ENCODE measurements at regions not wholly inside any gene's neighbourhood (a gene's known extent, or its start where the extent isn't known, plus 50 kb on each side); places are given as distances from the start of the nearest gene placed in this dataset.

DNA sequence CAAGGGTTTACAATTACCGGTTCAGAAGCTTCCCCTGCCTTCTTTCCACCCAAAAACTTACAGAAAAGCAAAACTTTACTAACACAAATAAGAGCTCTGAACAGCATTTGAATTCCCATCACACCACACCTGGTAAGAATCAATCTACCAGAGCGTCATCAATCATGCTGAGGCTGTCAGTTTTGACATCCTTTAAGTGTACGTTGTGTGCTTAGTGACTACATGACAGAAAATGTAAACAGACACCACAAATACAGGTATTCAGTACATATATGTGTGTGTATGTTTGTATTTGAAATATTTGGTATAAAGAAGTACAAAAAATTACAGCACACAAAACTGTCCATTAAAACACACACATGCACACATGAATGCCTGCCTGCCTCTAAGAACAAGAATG is 523.5 kb downstream of the TMEM182 start:
- intact Hi-C loops (cut with DNase I; ENCODE audit: low total_unique reads), result no loop called here
- DNase-seq, result no peak
- no peaks in the 10 kb centered on the region for H3K27me3 ChIP-seq
- no peak overlapping the region for H3K27ac ChIP-seq
- no peaks in the 10 kb centered on the region for H3K4me1 ChIP-seq
- no peak overlapping the region for H3K4me3 ChIP-seq
- no peaks in the 10 kb centered on the region for H3K36me3 ChIP-seq
- H3K9me3 ChIP-seq, result no peaks in the 10 kb centered on the region
- TF ChIP-seq POLR2A (IDR thresholded peaks at IDR 0.05), result no peak

DNA sequence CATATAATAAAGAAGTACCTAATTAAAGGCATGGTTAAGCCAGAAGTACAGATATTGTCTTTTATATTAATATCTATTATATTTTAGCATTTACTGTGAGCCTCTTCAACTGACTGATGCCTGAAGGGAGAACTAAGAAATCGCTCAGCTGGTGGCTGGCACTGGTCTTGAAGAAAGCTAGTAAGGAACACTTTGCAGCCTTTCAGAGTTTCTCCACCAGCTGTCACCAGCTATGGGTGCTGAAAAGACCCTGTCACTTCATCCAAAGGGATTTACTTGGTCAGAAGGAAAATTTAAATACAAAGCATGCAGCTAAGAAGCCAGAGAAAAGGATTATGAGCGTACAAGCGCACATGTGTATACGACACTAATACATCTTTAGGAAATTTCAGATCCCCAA is 525.9 kb downstream of the TMEM182 start:
- intact Hi-C loops (cut with DNase I; ENCODE audit: low total_unique reads), result no loop called here
- no peak overlapping the region for H3K4me3 ChIP-seq

DNA sequence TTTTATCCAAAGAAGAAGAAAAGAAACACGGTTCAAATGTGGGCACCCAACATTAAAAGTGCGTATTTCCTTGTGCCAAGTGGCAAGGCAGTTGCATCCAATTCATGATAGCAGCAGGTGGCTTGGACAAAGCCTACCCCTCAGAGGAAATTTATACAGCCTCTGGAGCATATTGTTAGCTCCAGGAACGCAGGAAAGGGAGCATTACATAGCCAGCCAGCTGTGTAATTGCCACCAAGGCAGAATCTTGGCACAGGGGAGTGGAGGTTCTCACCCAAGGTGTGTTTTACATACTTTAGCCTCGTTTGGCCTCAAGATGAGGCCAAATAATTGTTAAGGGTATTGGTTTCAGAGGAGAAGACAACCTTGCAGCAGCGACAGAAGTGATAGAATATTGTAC is 526.9 kb downstream of the TMEM182 start:
- no peak for TF ChIP-seq POLR2A (IDR thresholded peaks at IDR 0.05)
- TF ChIP-seq, protein P1, sequence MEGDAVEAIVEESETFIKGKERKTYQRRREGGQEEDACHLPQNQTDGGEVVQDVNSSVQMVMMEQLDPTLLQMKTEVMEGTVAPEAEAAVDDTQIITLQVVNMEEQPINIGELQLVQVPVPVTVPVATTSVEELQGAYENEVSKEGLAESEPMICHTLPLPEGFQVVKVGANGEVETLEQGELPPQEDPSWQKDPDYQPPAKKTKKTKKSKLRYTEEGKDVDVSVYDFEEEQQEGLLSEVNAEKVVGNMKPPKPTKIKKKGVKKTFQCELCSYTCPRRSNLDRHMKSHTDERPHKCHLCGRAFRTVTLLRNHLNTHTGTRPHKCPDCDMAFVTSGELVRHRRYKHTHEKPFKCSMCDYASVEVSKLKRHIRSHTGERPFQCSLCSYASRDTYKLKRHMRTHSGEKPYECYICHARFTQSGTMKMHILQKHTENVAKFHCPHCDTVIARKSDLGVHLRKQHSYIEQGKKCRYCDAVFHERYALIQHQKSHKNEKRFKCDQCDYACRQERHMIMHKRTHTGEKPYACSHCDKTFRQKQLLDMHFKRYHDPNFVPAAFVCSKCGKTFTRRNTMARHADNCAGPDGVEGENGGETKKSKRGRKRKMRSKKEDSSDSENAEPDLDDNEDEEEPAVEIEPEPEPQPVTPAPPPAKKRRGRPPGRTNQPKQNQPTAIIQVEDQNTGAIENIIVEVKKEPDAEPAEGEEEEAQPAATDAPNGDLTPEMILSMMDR (IDR thresholded peaks at IDR 0.05), result no peak
- Histone ChIP-seq H3K27ac (no peak overlapping the region), H3K4me3 (no peak overlapping the region), H3K27me3 (no peaks in the 10 kb centered on the region), H3K36me3 (no peaks in the 10 kb centered on the region), H3K4me1 (no peaks in the 10 kb centered on the region), H3K9me3 (no peaks in the 10 kb centered on the region)
- intact Hi-C loops (cut with DNase I; ENCODE audit: low total_unique reads), result no loop called here
- no peak for DNase-seq

More for the DNA sequence above, 525.9 kb downstream of the TMEM182 start:
- no peak for DNase-seq
- no peak overlapping the region for H3K27ac ChIP-seq
- H3K4me1 ChIP-seq, result no peaks in the 10 kb centered on the region
- TF ChIP-seq, protein P1 (IDR thresholded peaks at IDR 0.05), result no peak
- no peak for TF ChIP-seq POLR2A (IDR thresholded peaks at IDR 0.05)
- H3K27me3 ChIP-seq, result no peaks in the 10 kb centered on the region
- no peaks in the 10 kb centered on the region for H3K9me3 ChIP-seq
- H3K36me3 ChIP-seq, result no peaks in the 10 kb centered on the region

DNA sequence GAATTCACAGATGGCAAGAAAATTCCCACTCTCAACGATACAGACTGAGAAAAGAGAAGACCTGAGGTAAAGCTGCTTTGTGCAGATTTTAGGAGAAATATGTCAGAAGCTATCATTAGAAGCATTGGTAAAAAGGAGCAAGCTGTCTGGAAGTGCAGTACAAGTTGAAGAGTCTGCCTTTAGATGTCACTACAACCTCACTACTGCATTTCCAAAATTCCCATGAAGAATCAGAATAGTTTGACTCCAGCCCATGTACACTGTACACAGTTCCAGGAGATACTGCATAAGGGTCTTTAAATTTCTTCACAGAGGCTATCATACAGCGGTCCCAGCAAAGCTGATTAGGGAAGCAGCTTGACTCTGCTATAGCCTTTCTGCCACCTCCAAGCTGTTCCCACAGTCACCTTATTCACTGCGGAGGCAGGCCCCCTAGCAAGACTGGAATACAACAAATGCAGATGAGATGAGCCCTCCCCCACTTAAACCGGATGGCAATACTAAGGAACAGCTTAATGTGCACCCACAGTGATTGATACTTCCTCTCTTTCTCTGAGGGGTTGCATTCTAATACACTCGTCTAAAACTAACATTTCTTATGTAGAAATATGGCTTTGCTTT is 527.4 kb downstream of the TMEM182 start:
- no peak for DNase-seq
- Histone ChIP-seq H3K27me3 (no peaks in the 10 kb centered on the region), H3K4me3 (no peak overlapping the region), H3K4me1 (no peaks in the 10 kb centered on the region), H3K27ac (no peak overlapping the region), H3K9me3 (no peaks in the 10 kb centered on the region), H3K36me3 (no peaks in the 10 kb centered on the region)
- TF ChIP-seq, protein P1 (IDR thresholded peaks at IDR 0.05), result no peak
- no peak for TF ChIP-seq POLR2A (IDR thresholded peaks at IDR 0.05)
- intact Hi-C loops (cut with DNase I; ENCODE audit: low total_unique reads), result no loop called here

DNA sequence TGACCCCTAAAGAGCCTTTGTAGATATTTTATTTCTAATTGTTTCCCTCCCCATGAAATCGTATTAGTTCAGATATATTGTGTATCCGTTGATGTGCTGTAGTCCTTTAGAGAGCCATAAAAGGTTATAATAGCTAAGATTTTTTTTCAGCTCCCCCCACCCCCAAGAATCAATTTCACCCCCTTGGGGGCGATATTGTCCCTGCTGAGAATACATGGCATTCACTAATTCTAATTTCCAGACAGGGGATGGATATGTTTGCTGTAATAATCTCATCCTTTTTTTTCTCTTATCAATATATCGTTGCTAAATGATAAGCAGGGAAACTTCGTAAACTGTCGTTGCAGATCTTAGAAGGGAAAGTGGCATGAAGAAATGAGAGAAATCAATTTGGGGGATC is 530.7 kb downstream of the TMEM182 start:
- no peak overlapping the region for H3K4me3 ChIP-seq
- no peak overlapping the region for H3K27ac ChIP-seq
- intact Hi-C loops (cut with DNase I; ENCODE audit: low total_unique reads), result no loop called here
- H3K9me3 ChIP-seq, result no peaks in the 10 kb centered on the region
- no peaks in the 10 kb centered on the region for H3K36me3 ChIP-seq
- no peaks in the 10 kb centered on the region for H3K27me3 ChIP-seq
- TF ChIP-seq POLR2A (IDR thresholded peaks at IDR 0.05), result no peak
- TF ChIP-seq, protein P1 (IDR thresholded peaks at IDR 0.05), result no peak
- DNase-seq, result no peak
- H3K4me1 ChIP-seq, result no peaks in the 10 kb centered on the region
